Thoracic aorta (tissue), 2 donors: ENCODE measurements at regions not wholly inside any gene's neighbourhood (a gene's known extent, or its start where the extent isn't known, plus 50 kb on each side); places are given as distances from the start of the nearest gene placed in this dataset.

ENCODE experiments used
- ATAC-seq: fragments of 150-250 bp; one replicate; pipeline ENCODE4 v1.8.0; 2017; ENCODE audit warnings: low read depth; ENCODE audit not compliant: insufficient number of reproducible peaks, low FRiP score
- DNase-seq: peaks from one replicate; pipeline ENCODE4 v3.0.0-alpha.2; 2020; ENCODE audit warnings: low spot score
- H3K27ac ChIP-seq, 2 donors: fragments of 200-600 bp; sonication (generic); 1 replicate in 1 of 2; 2 replicates in 1 of 2; pipeline ENCODE4 v1.5.1; 2016; ENCODE audit warnings: mild to moderate bottlenecking in 2 of 2, moderate library complexity in 2 of 2
- H3K27me3 ChIP-seq: fragments of 200-600 bp; sonication (generic); replicated peaks from 2 replicates; pipeline ENCODE4 v1.6.0; 2016; ENCODE audit warnings: mild to moderate bottlenecking; ENCODE audit not compliant: insufficient read depth
- H3K36me3 ChIP-seq: fragments of 200-600 bp; sonication (generic); one replicate; pipeline ENCODE4 v1.5.1; 2016
- H3K4me1 ChIP-seq, 2 donors: fragments of 200-600 bp; sonication (generic); 1 replicate in 1 of 2; 2 replicates in 1 of 2; pipeline versions ENCODE4 v1.5.1 to v1.6.0; 2016; ENCODE audit warnings: low read depth in 2 of 2, mild to moderate bottlenecking in 1 of 2; ENCODE audit not compliant: control insufficient read depth in 1 of 2
- H3K4me3 ChIP-seq: fragments of 200-600 bp; sonication (generic); 2 replicates; pipeline ENCODE4 v1.5.1; 2016; ENCODE audit warnings: mild to moderate bottlenecking
- H3K9me3 ChIP-seq: fragments of 200-600 bp; sonication (generic); 2 replicates; pipeline ENCODE4 v1.5.1; 2016
- CTCF ChIP-seq: fragments of 200-600 bp; sonication (generic); IDR thresholded peaks from one replicate; pipeline ENCODE4 v1.5.1; 2019; ENCODE audit warnings: antibody characterized with exemption

GRCh38 chr2:114389021-114389420 is 53.4 kb upstream of the DPP10 start:
- H3K27me3 ChIP-seq = no peaks in the 10 kb centered on the region

More at GRCh38 chr2:114389021-114389420, 53.4 kb upstream of the DPP10 start:
- Histone ChIP-seq H3K4me3 (no peak overlapping the region), H3K36me3 (no peaks in the 10 kb centered on the region), H3K27ac (no peak overlapping the region), H3K9me3 (no peaks in the 10 kb centered on the region), H3K4me1 (no peaks in the 10 kb centered on the region)
- TF ChIP-seq CTCF = no peak
- DNase-seq (no peak), ATAC-seq (no peak)
